HG02610 (cell line): ENCODE measurements at regions not wholly inside any gene's neighbourhood (a gene's known extent, or its start where the extent isn't known, plus 50 kb on each side); places are given as distances from the start of the nearest gene placed in this dataset.
"Not testable (repeated sequence)": the region's sequence is repeated elsewhere in the genome, so short reads cannot be mapped to it uniquely, and the experiment has no call there.

Source experiments
- ATAC-seq: cut with Tn5 transposase; IDR thresholded peaks from one replicate; pipeline ENCODE4 v1.9.1; 2021; ENCODE audit warnings: mild to moderate bottlenecking, moderate library complexity; ENCODE audit not compliant: unreplicated experiment

GRCh38 chr21:28614791-28615190 lies 377.9 kb downstream of the LTN1 start:
- no peak for ATAC-seq

- ATAC-seq, result no peak
Measured at GRCh38 chr21:28608646-28609045, 384.0 kb downstream of the LTN1 start.

GRCh38 chr21:28607545-28607944 lies 385.1 kb downstream of the LTN1 start:
- ATAC-seq, result no peak

- peak; percentile 98 for ATAC-seq
Measured at GRCh38 chr21:28604946-28605537, 387.6 kb downstream of the LTN1 start.

GRCh38 chr21:28602546-28602945 lies 390.1 kb downstream of the LTN1 start:
- no peak for ATAC-seq

- no peak for ATAC-seq
Measured at GRCh38 chr21:28598214-28598613, 394.5 kb downstream of the LTN1 start.

GRCh38 chr21:28592205-28592865 lies 400.3 kb downstream of the LTN1 start:
- ATAC-seq, result no peak

GRCh38 chr21:28590676-28591075 lies 402.0 kb downstream of the LTN1 start:
- ATAC-seq, result no peak

GRCh38 chr21:28590026-28590425 lies 402.7 kb downstream of the LTN1 start:
- ATAC-seq, result no peak

GRCh38 chr21:28588997-28589396 lies 403.7 kb downstream of the LTN1 start:
- ATAC-seq, result no peak

GRCh38 chr21:28587748-28588147 lies 404.9 kb downstream of the LTN1 start:
- no peak for ATAC-seq

- no peak for ATAC-seq
Measured at GRCh38 chr21:28581976-28582375, 410.7 kb downstream of the LTN1 start.

- not testable (repeated sequence) for ATAC-seq
Measured at GRCh38 chr21:28581311-28581731, 411.4 kb downstream of the LTN1 start.

GRCh38 chr21:28580585-28580984 lies 412.1 kb downstream of the LTN1 start:
- ATAC-seq, result no peak

- ATAC-seq, result no peak
Measured at GRCh38 chr21:28579986-28580550, 412.6 kb downstream of the LTN1 start.

- no peak for ATAC-seq
Measured at GRCh38 chr21:28568692-28569091, 424.0 kb downstream of the LTN1 start.

GRCh38 chr21:28563933-28564332 lies 428.7 kb downstream of the LTN1 start:
- not testable (repeated sequence) for ATAC-seq

- no peak for ATAC-seq
Measured at GRCh38 chr21:28561772-28562171, 430.9 kb downstream of the LTN1 start.

- no peak for ATAC-seq
Measured at GRCh38 chr21:28554660-28555475, 437.8 kb downstream of the LTN1 start.

GRCh38 chr21:28550057-28550825 lies 442.4 kb downstream of the LTN1 start:
- no peak for ATAC-seq

GRCh38 chr21:28548291-28548690 lies 444.4 kb downstream of the LTN1 start:
- no peak for ATAC-seq
